DND-41 (cell line): ENCODE measurements at regions not wholly inside any gene's neighbourhood (a gene's known extent, or its start where the extent isn't known, plus 50 kb on each side); places are given as distances from the start of the nearest gene placed in this dataset.

ENCODE experiments used
- EZH2 ChIP-seq: IDR thresholded peaks from 3 replicates; pipeline ENCODE4 v1.6.1; 2012; ENCODE audit warnings: borderline replicate concordance, low read depth, mild to moderate bottlenecking, moderate library complexity, low read length, inconsistent platforms; ENCODE audit not compliant: severe bottlenecking
- TF ChIP-seq, protein P1 (sequence below): IDR thresholded peaks from 2 replicates; pipeline ENCODE4 v1.5.1; 2012; ENCODE audit warnings: borderline replicate concordance, low read length, moderate library complexity, mild to moderate bottlenecking; ENCODE audit not compliant: poor library complexity, severe bottlenecking; ENCODE audit errors: extremely low read depth

DNA sequence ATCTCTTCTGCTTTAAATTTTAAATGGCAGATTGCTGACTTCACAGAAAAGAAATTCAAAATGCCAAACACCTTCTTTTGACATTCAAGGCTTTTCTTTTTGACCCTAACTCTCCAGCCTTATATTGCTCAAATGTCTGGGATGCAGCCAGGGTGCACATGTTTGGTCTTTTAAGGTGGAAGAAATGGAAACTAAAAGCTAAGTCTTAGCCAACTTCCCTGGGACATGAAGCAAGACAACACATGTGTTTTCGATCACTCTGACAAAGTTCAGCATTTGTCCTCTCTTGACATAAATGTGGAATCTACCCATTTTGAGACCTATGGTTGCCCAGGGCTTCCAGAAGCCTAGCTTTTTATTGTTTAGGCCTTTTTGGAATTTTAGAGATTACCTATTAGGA, 161.6 kb downstream of the RDH14 start:
- TF ChIP-seq, protein P1, sequence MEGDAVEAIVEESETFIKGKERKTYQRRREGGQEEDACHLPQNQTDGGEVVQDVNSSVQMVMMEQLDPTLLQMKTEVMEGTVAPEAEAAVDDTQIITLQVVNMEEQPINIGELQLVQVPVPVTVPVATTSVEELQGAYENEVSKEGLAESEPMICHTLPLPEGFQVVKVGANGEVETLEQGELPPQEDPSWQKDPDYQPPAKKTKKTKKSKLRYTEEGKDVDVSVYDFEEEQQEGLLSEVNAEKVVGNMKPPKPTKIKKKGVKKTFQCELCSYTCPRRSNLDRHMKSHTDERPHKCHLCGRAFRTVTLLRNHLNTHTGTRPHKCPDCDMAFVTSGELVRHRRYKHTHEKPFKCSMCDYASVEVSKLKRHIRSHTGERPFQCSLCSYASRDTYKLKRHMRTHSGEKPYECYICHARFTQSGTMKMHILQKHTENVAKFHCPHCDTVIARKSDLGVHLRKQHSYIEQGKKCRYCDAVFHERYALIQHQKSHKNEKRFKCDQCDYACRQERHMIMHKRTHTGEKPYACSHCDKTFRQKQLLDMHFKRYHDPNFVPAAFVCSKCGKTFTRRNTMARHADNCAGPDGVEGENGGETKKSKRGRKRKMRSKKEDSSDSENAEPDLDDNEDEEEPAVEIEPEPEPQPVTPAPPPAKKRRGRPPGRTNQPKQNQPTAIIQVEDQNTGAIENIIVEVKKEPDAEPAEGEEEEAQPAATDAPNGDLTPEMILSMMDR: no peak
- no peak for TF ChIP-seq EZH2
